ENCODE measurements at regions not wholly inside any gene's neighbourhood (a gene's known extent, or its start where the extent isn't known, plus 50 kb on each side); places are given as distances from the start of the nearest gene placed in this dataset.

GRCh38 chr16:79845734-79846135, 245.2 kb upstream of the MAF start:
- Histone ChIP-seq H2BK12ac (ENCODE audit: insufficient read length, low read depth, low read length) (no peak overlapping the region), H3K18ac (ENCODE audit: insufficient read length, low read depth, low read length) (no peak overlapping the region), H2AK5ac (ENCODE audit: insufficient read length, low read length) (no peak overlapping the region), H4K20me1 (ENCODE audit: control insufficient read depth, insufficient read depth, insufficient read length) (no peaks in the 10 kb centered on the region), H3K9ac (ENCODE audit: extremely low read depth, insufficient read length, low read length) (no peak overlapping the region), H3K79me1 (ENCODE audit: insufficient read depth, low read depth, low read length, poor library complexity, severe bottlenecking) (no peaks in the 10 kb centered on the region), H3K23me2 (ENCODE audit: insufficient read length, low read depth, low read length, poor library complexity, severe bottlenecking) (no peaks in the 10 kb centered on the region), H3K79me2 (ENCODE audit: insufficient read depth, low read length) (no peaks in the 10 kb centered on the region), H3K4ac (ENCODE audit: low read depth, low read length) (no peak overlapping the region), H3K27ac (ENCODE audit: insufficient read length, low read depth, low read length) (no peak overlapping the region), H3K27me3 (ENCODE audit: insufficient read depth, low read length) (no peaks in the 10 kb centered on the region), H3K14ac (ENCODE audit: insufficient read depth, low read length) (no peak overlapping the region), H2BK15ac (ENCODE audit: low read depth, low read length) (no peak overlapping the region), H2BK120ac (ENCODE audit: low read depth, low read length, poor library complexity, severe bottlenecking) (no peak overlapping the region), H3K23ac (ENCODE audit: insufficient read length, low read depth, low read length) (no peak overlapping the region), H3T11ph (ENCODE audit: low read length) (no peak overlapping the region), H2AFZ (ENCODE audit: low read length) (no peak overlapping the region), H3K4me1 (ENCODE audit: insufficient read depth, low read length) (no peaks in the 10 kb centered on the region), H2BK20ac (ENCODE audit: low read depth, low read length, poor library complexity, severe bottlenecking) (no peak overlapping the region), H3K56ac (ENCODE audit: insufficient read length, low read depth, low read length) (no peak overlapping the region), H3K4me2 (ENCODE audit: insufficient read depth, insufficient read length, low read length) (no peak overlapping the region), H2BK5ac (ENCODE audit: insufficient read length, low read length) (no peak overlapping the region), H4K5ac (ENCODE audit: insufficient read length, low read depth, low read length) (no peak overlapping the region), H4K91ac (ENCODE audit: insufficient read length, low read depth, low read length) (no peak overlapping the region), H3K9me3 (ENCODE audit: control insufficient read depth, low read depth, low read length) (no peaks in the 10 kb centered on the region), H4K8ac (replicated peaks; ENCODE audit: insufficient read length, low read depth, low read length) (no peak overlapping the region)
- TF ChIP-seq CTCF (conservative IDR thresholded peaks at IDR 0.05) = no peak
- Mint-ChIP-seq H3K27me3 (ENCODE audit: low read depth) (peaks cover 2% of the 10 kb centered on the region; the same call in 1 of the 2 replicates), H3K27ac (no peak overlapping the region), H3K9me3 (no peaks in the 10 kb centered on the region), H3K36me3 (ENCODE audit: insufficient read depth in 1 of 3, low read depth in 3 of 3) (no peaks in the 10 kb centered on the region), H3K4me1 (peaks cover 0 to 6% of the 10 kb centered on the region in 2 experiments; a peak in 2 of 4 replicates), H3K4me3 (no peak overlapping the region)
- no peak for DNase-seq
- no CpG with 5 or more reads among the region's 7 CpGs for WGBS (ENCODE audit: extremely low coverage, insufficient read length, low lambda C conversion rate)

Data from H9 (cell line).